Activated gamma-delta T cell treated with anti-CD3 and anti-CD28 coated beads, Interleukin-2, amount 50 U/mL, for 16 hours (primary cell): ENCODE measurements at regions not wholly inside any gene's neighbourhood (a gene's known extent, or its start where the extent isn't known, plus 50 kb on each side); places are given as distances from the start of the nearest gene placed in this dataset.
"Not testable (repeated sequence)": the region's sequence is repeated elsewhere in the genome, so short reads cannot be mapped to it uniquely, and the experiment has no call there.

ENCODE experiments used
- DNase-seq: peaks from one replicate; pipeline ENCODE4 v3.0.0-alpha.2; 2020; ENCODE audit warnings: low read depth

DNA sequence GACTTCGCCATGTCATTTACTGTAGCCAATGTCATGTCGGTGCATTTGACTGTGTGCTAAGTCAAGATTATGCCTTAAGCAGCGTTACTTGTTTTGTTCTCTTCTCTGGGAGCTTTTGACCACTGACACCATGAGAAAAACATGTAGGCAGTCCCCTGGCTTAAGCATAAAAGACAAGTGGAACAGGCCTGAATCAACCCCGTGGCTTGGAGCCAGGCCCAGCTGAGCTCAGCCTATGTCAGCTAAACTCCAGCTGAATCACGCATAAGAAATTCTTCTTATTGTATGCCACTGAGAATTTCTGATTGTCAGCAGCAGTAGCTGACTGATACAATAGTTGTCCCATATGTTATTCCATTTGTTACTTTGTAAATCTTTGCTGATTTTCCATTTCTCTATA, 261.9 kb downstream of the CBLL2 start:
- no peak for DNase-seq

DNA sequence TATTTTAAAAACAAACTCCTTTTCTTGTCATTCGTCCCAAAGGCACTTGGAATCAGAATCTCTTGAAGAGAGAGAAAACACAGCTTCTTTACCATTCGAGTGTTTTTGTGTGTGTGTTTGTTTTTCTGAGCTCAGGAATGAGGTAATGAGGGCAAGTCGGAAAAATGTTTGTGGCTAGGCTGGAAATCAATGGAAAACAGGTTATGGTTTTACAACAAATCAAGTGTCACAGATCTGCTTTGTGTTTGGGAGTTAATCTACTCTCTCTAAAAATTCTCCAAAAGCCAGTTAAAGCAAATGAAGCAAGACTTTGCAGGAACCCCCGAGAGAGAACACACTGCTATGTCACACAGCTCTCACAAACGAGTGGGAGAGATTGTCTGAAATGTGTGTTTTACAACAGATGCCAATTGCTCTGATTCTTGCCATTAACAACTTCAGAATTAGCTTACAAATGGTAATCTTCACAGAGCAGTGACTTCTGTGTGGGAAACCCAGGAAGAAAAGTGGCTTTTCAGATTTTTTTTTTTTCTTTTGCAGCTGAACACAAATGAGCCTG, 264.1 kb downstream of the CBLL2 start:
- no peak for DNase-seq

- no peak for DNase-seq
These were observed 265.9 kb downstream of the CBLL2 start for GRCh38 chrX:22538580-22538979.

DNA sequence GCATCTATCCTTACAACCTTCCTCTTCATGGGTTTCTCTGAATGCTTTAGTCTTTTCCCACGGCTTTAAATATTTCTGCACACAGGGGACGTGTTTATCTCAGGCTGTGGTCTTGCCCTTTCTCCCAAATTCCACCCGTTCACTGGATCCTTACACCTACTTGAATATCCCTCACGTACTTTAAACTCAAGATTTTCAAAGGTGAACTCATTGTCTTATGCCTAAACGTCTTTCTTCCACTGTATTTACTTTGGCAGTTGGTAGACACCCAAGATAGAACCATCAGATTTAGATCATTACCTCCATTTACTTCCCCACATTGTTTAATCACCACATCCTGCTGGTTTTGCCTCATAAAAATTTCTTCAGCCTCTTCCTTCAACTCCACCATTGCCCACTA, 269.2 kb downstream of the CBLL2 start:
- no peak for DNase-seq

DNA sequence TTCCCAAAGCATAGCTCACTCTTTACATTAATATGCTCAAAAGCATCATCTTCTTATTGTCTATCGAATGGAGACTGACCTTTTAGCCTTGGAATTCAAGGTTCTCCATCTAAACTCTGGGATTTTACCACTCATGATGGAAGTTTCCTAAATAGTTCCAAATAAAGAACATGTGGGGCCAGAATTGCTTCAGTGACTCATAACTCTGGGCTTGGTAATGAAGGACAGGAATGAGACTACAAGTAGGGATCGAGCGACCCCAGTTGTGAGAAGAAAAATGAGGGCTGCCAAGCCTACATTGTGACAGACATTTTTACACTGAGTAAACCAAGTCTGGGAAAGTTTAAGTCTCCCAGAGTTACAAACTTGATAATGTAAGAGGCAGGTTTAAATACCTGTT, 269.9 kb downstream of the CBLL2 start:
- DNase-seq: no peak

DNA sequence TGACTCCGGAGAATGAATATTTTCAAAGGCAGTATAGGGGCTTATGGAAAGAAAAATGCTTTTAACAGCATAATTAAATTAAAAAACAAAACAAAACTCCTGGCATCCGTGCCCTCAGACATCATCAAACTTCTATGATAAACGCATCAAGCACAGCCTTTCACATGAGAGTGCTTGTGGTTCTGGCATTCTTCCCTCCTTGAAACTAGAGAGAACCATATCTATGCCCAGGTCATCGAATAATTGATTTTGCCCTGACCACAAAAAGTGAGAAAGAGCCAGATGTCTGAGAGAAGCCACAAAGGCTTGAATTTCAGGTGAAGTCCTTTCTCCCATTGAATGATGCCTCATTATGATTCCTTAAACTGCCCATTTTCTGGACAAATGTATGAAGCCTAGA, 286.8 kb downstream of the CBLL2 start:
- no peak for DNase-seq

GRCh38 chrX:22575161-22575845, 302.6 kb downstream of the CBLL2 start:
- DNase-seq: no peak

DNA sequence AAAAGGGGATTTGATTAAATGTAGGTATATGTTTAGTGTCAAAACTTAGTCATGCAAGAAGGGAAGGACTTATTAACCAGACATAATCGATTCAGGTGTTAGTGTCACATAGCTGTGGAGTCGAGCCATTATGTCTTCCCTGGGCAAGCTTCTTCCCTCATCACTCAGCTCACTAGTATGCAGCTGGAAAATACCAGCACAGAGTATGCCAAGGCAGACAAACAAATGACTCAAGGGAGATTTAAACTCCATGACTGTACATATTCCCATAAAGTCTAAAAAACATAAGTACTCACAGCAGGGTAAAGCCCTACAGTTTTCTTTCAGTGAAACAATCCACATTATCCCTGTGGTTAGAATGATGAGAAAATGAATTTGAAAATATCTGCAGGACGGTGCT, 304.5 kb downstream of the CBLL2 start:
- DNase-seq: no peak

- DNase-seq: no peak
These were observed 313.1 kb downstream of the CBLL2 start for GRCh38 chrX:22585831-22586230.

GRCh38 chrX:22589845-22590244, 317.1 kb downstream of the CBLL2 start:
- DNase-seq: no peak

DNA sequence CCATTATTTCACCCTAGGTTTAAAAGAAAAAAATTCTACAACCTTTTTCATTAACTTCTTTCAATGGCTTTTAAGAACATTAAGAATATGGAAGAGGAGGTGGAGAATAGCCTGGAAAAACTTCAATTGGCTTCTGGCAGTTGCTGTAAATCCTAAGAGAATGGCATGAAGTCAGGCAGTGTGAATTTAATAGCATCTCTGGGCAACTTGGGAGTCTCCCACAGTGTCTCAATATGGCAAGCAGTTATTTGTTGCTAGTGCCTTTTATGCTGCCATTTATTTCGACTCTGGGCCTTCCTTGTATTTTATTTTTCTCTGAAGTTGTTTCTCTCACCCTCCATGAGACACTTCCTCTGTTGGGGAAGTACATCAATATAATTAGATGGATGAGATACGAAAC, 322.1 kb downstream of the CBLL2 start:
- no peak for DNase-seq

- no peak for DNase-seq
These were observed 330.3 kb downstream of the CBLL2 start for GRCh38 chrX:22603060-22603459.

DNA sequence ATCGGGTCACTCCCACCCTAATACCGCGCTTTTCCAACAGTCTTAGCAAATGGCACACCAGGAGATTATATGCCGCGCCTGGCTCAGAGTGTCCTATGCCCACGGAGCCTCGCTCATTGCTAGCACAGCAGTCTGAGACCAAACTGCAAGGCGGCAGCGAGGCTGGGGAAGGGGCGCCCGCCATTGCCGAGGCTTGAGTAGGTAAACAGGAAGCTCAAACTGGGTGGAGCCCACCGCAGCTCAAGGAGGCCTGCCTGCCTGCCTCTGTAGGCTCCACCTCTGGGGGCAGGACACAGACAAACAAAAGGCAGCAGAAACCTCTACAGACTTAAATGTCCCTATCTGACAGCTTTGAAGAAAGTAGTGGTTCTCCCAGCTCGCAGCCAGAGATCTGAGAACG, 336.7 kb downstream of the CBLL2 start:
- DNase-seq: not testable (repeated sequence)

DNA sequence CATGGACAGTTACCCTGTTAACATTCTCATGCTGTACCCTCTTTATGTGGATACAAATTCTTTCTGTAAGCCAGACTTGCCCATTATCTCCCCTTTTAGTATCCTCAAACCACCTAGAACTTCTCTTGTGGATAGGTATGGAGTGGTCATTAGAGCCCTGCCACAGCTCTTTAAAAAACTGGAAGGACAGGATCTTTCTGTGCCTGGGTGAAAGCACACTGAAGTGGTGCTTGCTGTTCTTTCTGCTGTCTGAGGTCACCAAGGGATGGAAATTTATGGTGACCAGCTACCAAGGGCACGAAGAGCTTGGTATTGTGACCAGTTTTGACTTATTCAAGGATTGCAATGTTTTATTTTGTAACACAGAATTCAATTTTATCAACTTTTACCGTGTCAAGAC, 344.2 kb downstream of the CBLL2 start:
- DNase-seq: no peak

- no peak for DNase-seq
These were observed 354.9 kb downstream of the CBLL2 start for GRCh38 chrX:22627576-22627975.

DNA sequence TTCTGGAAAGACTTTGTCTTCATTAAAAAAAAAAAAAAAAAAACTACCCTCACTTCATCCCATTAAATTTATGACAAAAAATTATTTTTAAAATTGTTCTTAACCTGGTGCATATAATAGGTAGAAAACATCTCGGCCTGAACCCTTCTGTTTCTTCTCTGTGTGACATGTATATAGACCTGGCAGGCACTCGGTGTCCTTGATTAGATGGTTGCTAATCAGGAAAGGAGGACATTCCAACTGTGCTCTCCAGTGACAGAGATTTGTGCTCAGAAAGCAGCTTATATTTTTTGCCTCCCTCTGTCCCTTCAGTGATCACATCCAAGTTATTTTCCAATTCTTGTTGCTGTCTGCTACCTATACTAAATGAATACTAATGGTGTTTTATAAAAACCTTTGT, 355.6 kb downstream of the CBLL2 start:
- no peak for DNase-seq

DNA sequence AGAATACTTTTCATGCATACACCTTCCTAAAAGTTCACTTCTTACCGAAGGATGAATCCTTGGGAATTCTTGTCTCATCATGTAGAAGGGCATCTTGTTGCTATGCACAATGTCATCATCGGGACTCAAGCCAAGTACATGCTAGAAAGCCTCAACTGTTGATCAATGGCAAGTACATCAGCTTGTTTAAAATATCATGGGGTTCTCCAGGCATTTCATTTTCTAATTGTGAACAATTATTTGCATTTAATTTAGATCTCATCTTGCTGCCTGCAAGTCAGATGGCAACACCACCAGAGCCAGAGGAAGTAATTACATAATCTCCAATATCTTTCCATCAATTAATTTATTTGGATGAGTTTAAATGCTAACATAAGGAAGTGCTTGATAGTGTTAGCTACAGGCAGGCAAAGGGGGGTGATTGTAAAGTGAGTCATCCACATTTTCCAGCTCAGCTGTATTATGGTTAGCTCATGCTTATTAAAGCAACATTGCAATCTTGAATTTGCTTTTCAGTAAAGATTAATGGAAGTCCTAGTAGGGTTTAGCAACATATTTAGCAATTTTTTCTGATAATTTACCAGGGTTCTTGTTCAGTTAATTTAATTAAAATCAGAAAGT, 356.5 kb downstream of the CBLL2 start:
- DNase-seq: no peak

DNA sequence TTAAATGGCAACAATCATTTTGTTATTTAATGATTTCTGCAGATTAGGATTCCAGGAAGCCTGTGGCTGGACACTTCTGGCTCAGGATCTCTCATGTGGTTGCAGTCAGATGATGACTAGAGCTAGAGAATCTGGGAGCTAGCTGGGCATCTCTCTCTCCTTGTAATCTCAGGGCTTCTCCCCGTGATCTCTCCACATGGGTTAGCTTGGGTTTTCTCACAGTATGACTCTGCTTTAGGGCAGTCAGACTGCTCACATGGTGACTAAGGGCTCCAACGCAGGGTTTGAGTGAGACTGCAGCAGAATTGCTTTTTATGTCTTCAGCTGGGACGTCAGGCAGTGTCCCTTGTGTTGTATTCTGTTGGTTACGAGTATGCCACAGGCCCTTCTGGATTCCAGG, 361.4 kb downstream of the CBLL2 start:
- no peak for DNase-seq

- no peak for DNase-seq
These were observed 362.0 kb downstream of the CBLL2 start for GRCh38 chrX:22634751-22635150.

DNA sequence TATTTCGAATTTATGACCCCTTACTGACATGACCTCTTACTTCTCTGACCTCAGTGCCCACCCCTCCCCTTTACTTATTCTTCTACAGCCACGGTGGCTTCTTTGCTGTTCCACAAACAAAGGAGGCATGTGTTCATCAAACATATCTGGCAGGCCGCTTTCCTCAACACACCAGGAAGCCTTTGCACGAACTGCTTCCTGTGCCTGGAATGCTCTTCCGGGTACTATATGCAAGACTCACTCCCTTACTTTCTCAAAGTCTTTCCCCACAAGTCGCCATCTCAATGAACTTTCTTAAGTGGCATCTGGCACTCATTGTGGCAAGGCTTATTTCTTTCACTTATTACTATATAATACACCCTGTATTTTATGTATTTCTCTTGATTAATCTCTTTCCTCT, 351.5 kb upstream of the DDX53 start:
- DNase-seq: no peak

DNA sequence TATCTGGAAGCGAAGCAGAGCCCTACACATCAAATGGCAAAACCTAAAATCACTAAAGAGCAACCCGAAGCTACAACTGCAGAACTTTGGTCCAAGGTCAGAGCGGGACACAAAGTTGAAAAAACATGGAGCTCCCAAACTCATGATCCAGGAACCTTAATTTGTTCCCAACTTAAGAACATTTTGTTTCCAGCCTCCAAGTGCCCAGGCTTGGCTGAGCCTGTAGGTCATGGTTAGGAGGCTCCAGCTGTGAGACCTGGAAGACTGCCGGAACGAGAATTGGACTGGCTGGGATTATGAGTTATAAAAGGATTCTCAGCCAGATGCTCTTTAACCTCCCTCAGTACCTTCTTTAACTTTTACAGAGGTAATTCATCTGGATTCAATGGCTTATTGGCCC, 349.1 kb upstream of the DDX53 start:
- DNase-seq: no peak

GRCh38 chrX:22652596-22652995, 347.2 kb upstream of the DDX53 start:
- no peak for DNase-seq

DNA sequence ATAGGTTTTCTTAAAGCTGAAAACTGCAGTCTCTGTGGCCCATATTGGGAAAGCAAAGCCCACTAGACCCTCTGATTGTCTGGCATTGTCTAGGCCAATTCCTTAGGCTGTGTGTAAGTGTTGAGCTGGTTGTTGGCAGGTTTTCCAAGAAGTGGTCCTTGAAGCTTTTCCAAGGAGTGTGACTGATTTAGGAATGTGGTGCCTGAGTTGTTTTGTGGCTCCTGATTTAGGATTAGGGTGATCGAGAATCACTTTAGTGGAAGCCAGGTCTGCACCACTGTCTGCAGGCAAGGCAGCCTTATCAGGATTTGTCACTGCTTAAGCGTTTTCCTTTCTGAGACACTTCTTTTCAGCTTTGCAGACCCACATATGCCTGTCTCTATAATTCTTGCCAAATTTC, 339.0 kb upstream of the DDX53 start:
- no peak for DNase-seq

DNA sequence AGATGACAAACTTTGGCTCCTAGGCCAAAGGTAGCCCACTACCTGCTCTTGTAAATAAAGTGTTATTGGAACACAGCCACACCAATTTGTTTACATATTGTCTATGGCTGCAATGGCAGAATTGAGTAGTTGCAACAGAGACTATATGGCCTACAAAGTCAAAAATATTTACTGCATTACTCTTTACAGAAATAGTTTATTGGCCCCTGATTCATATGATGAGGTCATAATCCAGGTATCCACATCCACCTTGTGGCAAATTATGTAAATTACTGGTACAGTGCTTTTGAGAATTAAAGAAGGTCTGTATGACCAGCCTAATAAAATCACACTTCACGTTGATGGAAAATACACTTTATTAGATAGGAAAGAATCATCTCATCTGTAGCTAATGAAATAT, 337.0 kb upstream of the DDX53 start:
- no peak for DNase-seq
